Epithelial cell of proximal tubule (primary cell): ENCODE measurements at regions not wholly inside any gene's neighbourhood (a gene's known extent, or its start where the extent isn't known, plus 50 kb on each side); places are given as distances from the start of the nearest gene placed in this dataset.
A peak's percentile ranks its signal among the peaks of the same experiment; 100 is the strongest.

Source experiments
- DNase-seq: peaks from one replicate; pipeline ENCODE4 v3.0.0-alpha.2; 2011; ENCODE audit warnings: low read depth
- H3K4me3 ChIP-seq: 2 replicates; pipeline ENCODE4 v1.5.1; 2011; ENCODE audit warnings: low read depth, mild to moderate bottlenecking, low read length
- TF ChIP-seq, protein P1 (sequence below): conservative IDR thresholded peaks from 2 replicates; pipeline ENCODE4 v1.5.1; 2012; ENCODE audit warnings: low read depth, mild to moderate bottlenecking, low read length

DNA sequence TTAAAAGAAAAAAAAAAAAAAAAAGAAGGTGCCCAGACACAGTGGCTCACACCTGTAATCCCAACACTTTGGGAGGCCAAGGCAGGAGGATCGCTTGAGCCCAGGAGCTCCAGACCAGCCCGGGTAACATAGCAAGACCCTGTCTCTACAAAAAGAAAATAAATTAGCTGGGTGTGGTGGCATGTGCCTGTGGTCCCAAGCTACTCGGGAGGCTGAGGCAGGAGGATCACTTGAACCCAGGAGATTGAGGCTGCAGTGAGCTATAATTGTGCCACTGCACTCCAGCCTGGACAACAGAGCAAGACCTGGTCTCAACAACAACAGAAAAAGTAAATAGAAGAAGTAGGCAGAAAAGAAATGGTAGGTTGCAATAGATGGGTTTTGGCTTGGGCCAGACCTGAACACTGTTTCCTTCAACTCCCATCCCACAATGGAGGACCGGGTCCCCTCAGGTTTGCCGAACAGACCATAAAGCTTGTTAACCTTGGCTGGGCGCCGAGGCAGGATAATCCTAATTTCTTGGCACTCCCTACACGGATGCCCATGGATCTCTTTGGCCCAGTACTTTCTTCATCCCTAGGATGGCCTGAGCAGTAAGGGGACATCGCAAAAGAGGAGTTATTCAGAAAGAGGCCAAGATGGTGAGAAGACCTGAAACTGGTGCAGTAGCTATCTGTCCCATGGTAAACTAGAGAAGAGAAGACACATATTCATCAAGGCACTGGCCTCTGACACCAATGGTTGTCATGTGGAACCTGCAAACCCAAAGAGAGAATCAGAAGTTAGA is 165.5 kb upstream of the CCND2 start:
- TF ChIP-seq, protein P1, sequence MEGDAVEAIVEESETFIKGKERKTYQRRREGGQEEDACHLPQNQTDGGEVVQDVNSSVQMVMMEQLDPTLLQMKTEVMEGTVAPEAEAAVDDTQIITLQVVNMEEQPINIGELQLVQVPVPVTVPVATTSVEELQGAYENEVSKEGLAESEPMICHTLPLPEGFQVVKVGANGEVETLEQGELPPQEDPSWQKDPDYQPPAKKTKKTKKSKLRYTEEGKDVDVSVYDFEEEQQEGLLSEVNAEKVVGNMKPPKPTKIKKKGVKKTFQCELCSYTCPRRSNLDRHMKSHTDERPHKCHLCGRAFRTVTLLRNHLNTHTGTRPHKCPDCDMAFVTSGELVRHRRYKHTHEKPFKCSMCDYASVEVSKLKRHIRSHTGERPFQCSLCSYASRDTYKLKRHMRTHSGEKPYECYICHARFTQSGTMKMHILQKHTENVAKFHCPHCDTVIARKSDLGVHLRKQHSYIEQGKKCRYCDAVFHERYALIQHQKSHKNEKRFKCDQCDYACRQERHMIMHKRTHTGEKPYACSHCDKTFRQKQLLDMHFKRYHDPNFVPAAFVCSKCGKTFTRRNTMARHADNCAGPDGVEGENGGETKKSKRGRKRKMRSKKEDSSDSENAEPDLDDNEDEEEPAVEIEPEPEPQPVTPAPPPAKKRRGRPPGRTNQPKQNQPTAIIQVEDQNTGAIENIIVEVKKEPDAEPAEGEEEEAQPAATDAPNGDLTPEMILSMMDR: no peak
- no peak for DNase-seq
- H3K4me3 ChIP-seq: no peak overlapping the region

DNA sequence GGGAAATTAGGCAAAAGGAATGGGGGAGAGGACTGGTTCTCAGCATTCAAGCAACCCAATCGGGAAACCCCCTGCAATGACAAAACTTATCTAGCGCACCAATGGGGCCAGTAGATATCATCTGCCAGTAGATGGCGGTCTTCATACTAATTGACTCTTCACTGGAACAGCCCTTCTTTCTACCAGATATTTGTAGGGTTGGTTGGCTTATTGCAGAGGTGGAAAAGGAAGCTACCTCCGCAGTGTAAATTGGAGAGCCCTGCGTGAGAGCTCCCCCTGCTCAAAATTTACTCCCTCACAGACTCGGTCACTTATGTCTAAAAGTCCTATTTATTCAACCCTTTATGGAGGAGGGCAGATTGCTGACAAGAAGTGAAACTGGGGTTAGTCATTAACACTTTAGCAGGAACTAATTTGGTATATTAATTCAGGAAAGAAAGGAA is 166.1 kb upstream of the CCND2 start:
- TF ChIP-seq, protein P1: peak; percentile 75
- no peak overlapping the region for H3K4me3 ChIP-seq
- peak; percentile 20 for DNase-seq

DNA sequence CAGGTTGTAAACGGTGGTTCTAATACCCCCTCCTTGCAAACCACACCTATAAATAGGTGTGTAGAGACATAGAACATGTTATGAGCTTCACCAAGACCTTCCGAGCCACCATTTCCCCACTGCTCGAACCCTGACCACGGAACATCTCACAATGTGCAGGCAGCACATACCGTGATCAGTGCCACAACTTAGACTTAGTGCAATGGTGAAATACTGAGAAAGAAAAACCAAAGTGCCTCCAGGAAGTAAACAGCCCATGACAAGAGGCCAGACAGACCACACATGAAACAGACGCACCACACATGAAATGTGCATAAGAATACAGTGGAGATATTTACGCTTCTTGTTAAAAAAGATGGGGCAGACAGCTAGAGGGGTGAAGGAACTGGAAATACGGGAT is 166.9 kb upstream of the CCND2 start:
- TF ChIP-seq, protein P1: no peak
- no peak overlapping the region for H3K4me3 ChIP-seq
- DNase-seq: no peak

DNA sequence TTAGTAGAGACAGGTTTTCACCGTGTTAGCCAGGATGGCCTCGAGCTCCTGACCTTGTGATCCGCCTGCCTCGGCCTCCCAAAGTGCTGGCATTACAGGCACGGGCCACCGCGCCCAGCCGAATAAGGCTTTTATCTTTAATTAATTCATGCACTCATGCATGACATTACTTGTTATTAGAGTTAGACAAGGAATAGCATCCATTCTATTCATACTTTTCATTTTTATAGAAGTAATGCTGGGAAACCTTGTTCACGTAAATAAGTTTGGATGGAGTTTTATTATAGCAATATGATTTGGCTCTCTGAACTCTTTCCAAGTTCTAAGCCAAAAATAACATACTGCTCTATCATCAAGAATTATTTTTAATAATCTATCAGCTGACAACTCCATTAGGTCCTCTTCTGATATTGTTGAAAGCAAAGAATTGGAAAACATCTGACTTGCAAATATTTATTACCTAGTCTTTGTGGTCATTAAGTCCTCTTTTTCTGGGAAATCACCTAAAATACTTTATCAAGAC is 168.8 kb upstream of the CCND2 start:
- no peak overlapping the region for H3K4me3 ChIP-seq
- DNase-seq: no peak
- TF ChIP-seq, protein P1: no peak

DNA sequence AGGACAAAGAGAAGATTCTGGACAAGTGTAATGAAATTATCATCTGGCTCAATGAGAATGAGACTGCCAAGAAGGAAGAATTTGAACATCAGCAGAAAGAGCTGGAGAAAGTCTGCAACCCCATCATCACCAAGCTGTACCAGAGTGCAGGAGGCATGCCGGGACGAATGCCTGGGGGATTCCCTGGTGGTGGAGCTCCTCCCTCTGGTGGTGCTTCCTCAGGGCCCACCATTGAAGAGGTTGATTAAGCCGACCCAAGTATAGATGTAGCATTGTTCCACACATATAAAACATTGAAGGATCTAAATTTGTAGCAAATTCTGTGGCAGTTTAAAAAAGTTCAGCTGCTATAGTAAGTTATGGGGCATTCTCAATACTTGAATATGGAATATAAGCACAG is 174.3 kb upstream of the CCND2 start:
- TF ChIP-seq, protein P1: no peak
- no peak overlapping the region for H3K4me3 ChIP-seq
- DNase-seq: no peak

DNA sequence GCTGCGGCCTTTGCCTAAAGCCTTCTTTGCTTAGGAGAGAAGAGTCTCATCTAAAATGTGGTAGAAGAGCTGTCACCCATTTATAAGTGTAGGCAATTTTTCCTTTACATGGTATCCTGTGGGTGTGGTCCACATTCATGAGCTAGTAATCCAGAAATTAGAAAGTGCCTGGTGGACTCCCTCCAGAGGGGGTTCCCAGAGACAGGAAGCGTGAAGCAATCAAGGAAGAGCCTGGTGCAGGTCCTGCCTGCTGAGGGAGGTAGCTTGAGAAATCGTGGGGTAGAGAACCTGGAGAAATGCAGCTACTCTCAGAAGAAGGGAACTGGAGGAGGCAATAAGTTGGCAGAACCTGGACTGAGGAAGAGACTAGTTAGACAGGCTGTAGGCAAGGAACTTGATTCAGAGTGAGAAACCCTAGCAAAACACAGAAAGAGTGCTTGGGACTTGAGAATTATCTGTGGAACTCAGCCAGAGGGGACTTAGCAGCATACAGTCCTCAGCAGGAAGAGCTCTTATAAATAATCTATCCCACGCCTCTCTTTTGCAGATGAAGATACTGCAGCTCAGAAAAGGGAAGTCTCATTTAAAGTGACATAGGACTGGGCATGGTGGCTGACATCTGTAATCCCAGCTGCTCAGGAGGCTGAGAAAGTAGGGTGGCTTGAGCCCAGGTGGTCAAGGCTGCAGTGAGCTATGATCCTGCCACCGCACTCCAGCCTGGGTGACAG is 182.4 kb upstream of the CCND2 start:
- no peak for DNase-seq
- TF ChIP-seq, protein P1: no peak
- no peak overlapping the region for H3K4me3 ChIP-seq
